Glomerular visceral epithelial cell (primary cell): ENCODE measurements at regions not wholly inside any gene's neighbourhood (a gene's known extent, or its start where the extent isn't known, plus 50 kb on each side); places are given as distances from the start of the nearest gene placed in this dataset.
"Not testable (repeated sequence)": the region's sequence is repeated elsewhere in the genome, so short reads cannot be mapped to it uniquely, and the experiment has no call there.

Source experiments
- DNase-seq: peaks from one replicate; pipeline ENCODE4 v3.0.0-alpha.2; 2016; ENCODE audit errors: extremely low spot score

GRCh38 chr5:58018016-58018415, 441.9 kb downstream of the PLK2 start:
- DNase-seq = no peak

GRCh38 chr5:58016877-58017276, 443.0 kb downstream of the PLK2 start:
- no peak for DNase-seq

- no peak for DNase-seq
Observed at GRCh38 chr5:58016358-58016757, 443.5 kb downstream of the PLK2 start.

DNA sequence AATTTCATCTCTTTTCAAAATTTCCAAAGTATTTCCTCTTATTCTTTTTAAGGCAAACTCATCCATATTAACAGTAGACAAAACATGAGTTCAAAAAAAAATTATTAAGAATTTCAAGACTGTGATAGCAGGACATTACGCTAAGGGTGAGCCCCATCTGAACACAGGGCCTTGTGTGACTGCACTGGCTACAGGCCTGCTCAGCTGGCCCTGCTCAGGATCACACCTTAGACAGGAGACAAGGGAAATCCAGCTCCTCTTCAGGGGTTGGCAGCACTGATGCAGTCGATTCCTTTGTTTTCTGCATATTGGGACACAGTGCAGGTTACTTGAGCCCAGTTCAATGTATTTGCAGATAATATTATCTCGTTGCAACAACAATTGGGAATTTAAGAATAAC, 444.7 kb downstream of the PLK2 start:
- DNase-seq = no peak

- DNase-seq = no peak
Observed at GRCh38 chr5:58013542-58014258, 446.2 kb downstream of the PLK2 start.

- no peak for DNase-seq
Observed at GRCh38 chr5:58012801-58013315, 447.0 kb downstream of the PLK2 start.

- peak; percentile 0 for DNase-seq
Observed at GRCh38 chr5:58012102-58012501, 447.8 kb downstream of the PLK2 start.

DNA sequence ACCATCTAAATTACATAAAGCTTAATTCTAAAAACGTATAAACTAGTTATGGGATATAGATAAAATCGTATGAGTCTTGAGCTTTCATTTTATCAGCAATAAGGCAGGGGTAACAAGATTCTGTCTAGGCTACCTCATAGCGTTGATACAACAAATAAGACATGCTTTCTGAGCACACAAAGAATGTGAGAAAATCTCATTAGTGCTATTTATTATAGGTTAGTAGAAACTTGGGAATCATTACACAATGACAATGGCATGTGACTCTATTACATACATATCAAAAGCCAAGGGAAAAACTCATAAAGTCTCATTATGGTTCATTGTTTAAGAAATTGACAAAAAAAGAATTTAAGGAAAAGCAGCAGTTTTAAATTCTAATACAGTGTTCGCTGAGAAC, 448.6 kb downstream of the PLK2 start:
- no peak for DNase-seq

DNA sequence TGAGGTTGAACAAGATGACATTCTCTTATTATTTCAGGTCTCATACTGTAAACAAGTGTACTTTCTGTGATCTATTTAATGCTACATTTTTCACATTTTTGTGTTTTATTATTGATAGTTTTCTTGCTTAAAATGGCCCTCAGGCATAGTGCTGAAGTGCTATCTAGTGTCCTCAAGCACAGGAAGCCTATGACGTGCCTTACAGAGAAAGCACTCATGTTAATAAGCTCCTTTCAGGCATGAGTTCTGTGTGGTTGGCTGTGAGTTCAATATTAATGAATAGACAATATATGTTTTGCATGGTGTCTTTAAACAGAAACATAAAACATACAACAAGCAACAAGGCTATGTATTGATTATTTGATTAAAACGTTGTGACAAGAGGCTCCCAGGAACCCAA, 450.1 kb downstream of the PLK2 start:
- no peak for DNase-seq

DNA sequence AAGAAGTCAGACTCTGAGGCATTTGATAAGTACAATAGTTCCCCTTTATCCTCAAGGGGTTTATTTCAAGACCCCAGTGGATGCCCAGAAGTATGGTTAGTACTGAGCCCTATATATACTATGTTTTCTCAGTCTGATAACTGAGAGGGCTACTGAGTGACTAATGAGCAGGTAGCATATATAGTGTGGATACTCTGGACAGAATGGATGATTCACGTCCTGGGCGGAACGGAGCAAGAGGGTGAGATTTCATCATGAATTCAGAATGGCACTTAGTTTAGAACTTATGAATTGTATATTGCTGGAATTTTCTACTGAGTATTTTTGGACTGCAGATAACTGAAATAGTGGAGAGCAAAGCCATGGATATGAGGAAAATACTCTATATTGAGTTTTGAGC, 457.6 kb downstream of the PLK2 start:
- DNase-seq = peak; percentile 48

- no peak for DNase-seq
Observed at GRCh38 chr5:57993866-57994265, 466.0 kb downstream of the PLK2 start.

DNA sequence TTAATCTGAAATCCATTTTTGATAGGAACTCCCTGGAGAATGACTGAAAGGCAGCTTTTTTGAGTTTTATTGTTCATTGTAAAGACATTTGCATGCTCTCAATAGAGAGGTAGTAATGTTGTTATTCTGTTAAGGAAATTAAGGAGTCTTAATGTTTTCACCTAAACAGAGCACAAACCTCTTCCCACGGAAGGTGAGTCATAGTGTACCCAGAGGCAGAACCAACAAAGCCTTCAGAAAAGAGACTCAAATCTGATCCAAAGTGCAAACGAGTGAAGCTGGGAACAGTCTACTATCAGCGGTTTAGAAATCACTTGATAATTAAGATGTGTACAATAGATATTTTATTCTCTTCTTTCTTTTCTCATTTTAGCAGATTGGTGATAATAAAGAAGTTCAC, 470.5 kb downstream of the PLK2 start:
- no peak for DNase-seq

DNA sequence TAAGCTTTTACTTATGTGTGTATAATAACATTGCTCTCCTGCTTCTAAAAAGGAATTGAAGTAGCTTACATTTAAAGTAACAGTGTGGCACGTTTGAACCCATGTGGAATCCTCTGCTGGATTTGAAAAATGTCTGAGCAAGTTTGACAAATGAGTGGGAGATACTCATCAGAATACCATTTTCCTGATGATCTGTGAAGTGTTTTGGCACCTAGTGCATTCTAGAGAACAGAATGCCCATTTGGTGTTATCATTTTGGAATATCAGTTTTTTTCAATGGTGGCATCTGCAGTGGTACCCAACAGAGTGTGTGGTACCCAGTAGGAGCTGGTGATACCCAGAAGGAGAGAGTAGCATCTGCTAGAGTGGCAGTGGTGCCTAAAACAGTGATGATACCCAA, 471.1 kb downstream of the PLK2 start:
- DNase-seq = no peak

- no peak for DNase-seq
Observed at GRCh38 chr5:57987552-57987951, 472.3 kb downstream of the PLK2 start.

DNA sequence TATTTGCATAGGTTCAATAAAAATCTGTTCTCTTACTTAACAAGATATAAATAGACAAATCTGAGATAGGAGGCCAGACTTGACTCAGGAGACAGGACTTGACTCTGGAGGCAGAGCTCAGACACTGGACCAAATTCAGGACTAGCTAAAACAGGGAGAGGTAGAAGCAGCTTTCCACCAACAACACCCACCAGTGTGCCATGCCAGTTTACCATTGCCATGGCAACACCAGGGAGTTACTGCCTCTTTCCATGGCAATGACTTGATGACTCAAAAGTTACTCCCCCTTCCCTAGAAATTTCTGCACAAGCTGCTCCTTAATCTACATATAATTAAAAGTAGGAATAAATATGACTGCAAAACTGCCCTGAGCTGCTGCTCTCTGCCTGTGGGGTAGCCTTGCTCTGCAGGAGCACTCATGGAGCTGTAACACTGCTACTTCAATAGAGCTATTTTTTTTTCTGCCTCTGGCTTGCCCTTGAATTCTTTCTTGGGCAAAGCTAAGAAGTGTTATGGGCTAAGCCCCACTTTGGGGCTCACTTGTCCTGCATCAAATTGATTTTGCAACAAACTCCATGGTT, 473.0 kb downstream of the PLK2 start:
- DNase-seq = peak; percentile 38

DNA sequence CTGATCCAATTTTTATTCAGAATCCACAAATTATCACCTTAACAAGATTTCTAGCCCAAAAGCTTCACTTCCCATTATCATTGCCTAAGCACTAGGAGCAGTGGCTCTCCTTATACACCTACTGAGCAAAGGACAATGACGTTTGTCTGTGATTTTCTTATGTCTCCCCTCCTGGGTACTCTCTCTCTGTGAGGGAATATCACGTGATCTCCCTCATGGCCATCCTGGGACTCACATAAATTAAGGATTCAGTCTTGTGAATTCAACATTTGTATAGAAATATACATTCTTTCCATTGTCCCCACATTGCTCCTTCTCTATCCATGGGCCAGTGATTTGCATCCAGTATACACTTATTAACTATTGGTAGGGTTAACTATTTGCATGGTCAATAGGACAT, 476.5 kb downstream of the PLK2 start:
- DNase-seq = no peak

- no peak for DNase-seq
Observed at GRCh38 chr5:57979671-57980070, 480.2 kb downstream of the PLK2 start.

DNA sequence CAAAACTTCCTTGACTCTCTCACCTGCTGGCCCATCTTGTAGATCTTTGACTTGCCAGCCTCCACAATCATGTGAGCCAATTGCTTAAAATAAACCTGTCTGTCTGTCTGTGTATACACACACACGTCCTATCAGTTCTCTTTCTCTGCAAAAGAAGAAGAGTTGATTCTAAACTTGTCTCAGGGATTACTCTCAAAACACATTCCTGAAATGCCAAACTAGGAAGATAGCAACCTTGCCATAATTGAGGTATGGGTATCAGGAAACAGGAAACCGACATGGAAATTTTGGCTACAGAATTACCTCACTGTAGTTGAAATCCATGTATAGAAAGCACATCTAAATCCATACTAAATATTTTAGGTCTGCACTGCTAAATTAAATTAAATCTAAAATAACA, 483.4 kb downstream of the PLK2 start:
- peak; percentile 28 for DNase-seq

DNA sequence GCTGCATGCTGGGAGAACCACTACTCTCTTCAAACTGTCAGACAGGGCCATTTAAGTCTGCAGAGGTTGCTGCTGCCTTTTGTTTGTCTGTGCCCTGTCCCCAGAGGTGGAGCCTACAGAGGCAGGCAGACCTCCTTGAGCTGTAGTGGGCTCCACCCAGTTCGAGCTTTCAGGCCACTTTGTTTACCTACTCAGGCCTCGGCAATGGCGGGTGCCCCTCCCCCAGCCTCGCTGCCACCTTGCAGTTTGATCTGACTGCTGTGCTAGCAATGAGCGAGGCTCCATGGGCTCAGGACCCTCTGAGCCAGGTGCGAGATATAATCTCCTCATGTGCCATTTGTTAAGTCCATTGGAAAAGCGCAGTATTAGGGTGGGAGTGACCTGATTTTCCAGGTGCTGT, 487.8 kb downstream of the PLK2 start:
- DNase-seq = not testable (repeated sequence)

GRCh38 chr5:57960569-57960968, 478.0 kb upstream of the ACTBL2 start:
- no peak for DNase-seq

DNA sequence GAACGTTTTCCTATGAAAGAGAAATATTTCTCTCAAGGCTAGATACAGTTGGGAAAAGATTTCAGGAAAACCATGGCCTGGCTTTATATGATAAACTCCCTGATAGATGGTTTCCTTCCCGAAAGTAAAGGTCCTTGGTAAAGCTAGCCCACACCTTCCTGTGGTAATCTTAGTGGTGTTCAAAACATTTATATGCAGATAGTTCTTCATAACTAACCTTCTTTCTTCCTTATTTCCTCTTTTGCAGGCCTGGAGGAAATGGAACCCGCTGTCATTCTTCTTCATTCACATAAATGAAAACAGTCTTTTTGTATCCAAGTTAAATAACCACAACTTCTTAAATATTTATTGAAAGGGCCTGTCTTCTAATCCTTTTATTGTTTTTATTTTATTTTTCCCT, 474.0 kb upstream of the ACTBL2 start:
- no peak for DNase-seq

- DNase-seq = no peak
Observed at GRCh38 chr5:57955511-57955910, 472.9 kb upstream of the ACTBL2 start.

- no peak for DNase-seq
Observed at GRCh38 chr5:57953792-57954191, 471.2 kb upstream of the ACTBL2 start.
